ENCODE measurements at regions not wholly inside any gene's neighbourhood (a gene's known extent, or its start where the extent isn't known, plus 50 kb on each side); places are given as distances from the start of the nearest gene placed in this dataset.
"Not testable (repeated sequence)": the region's sequence is repeated elsewhere in the genome, so short reads cannot be mapped to it uniquely, and the experiment has no call there.

DNA sequence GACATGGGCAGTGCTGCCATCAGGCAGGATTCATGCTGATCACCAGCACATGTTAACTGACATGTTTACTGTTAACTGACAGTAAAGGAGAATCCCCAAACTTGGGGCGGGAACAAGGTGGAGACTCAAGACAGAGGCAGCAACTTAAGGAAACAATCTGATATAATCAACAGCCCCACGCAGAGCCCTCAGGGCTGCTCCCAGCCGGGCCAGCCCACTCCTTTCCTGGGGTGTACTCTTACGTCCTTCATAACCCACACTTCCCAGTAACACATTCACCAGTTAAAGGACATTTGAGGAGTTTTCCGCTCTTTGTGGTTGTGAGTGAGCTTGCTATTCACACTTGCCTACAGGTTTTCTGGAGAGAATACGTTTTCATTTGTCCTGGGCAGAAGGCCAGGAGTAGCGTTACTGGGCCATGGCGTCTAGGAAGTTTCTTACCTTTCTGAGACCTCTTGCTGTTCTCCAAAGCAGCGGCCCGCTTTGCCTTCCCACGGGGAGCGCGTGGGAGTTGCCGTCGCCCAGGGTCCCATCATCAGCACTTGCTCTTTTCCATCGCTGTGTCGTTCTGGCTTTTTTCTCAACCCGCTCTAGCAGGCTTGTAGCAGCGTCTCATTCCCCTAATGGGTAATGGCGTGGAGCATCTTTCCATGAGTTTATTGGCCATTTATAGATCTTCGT is 56.4 kb downstream of the FOXF2 start:
- Histone ChIP-seq H3K9me3 (ENCODE audit: control insufficient read depth, low read length) (no peaks in the 10 kb centered on the region), H3K4me3 (ENCODE audit: insufficient read depth, low read depth, low read length) (no peak overlapping the region), H3K4me1 (ENCODE audit: control insufficient read depth, insufficient read depth, low read length) (no peaks in the 10 kb centered on the region), H3K27me3 (ENCODE audit: control insufficient read depth, insufficient read depth, low read length, poor library complexity, severe bottlenecking) (no peaks in the 10 kb centered on the region), H3K27ac (ENCODE audit: insufficient read depth, low read depth, low read length, poor library complexity, severe bottlenecking) (no peak overlapping the region), H3K36me3 (ENCODE audit: control insufficient read depth, insufficient read depth, low read length) (no peaks in the 10 kb centered on the region)
- 89% methylated on average over 20 to 21 of the region's 21 CpGs for WGBS, 2 experiments

DNA sequence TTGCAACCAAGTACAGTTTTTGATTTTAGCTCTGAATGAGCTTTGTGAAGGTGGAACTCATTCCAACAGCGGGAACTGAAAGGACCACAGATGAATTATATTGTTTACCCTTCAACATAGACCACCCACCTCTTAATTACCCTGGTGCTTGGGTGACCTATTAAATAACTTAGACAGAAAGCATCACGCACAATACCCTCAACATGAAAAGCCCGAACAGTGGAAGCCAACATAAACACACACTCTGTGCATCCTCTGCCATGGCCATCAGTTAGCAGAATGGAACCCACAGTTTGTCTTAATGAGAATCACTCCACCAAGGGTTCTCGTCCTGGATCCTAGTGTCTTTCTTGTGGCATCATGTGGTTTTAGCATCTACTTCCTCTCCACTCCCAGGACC is 60.5 kb downstream of the FOXF2 start:
- no peak overlapping the region for H3K27ac ChIP-seq (ENCODE audit: insufficient read depth, low read depth, low read length, poor library complexity, severe bottlenecking)
- H3K36me3 ChIP-seq (ENCODE audit: control insufficient read depth, insufficient read depth, low read length), result no peaks in the 10 kb centered on the region
- H3K27me3 ChIP-seq (ENCODE audit: control insufficient read depth, insufficient read depth, low read length, poor library complexity, severe bottlenecking), result no peaks in the 10 kb centered on the region
- no peaks in the 10 kb centered on the region for H3K4me1 ChIP-seq (ENCODE audit: control insufficient read depth, insufficient read depth, low read length)
- no peak overlapping the region for H3K4me3 ChIP-seq (ENCODE audit: insufficient read depth, low read depth, low read length)
- 93% methylated on average over 4 of the region's 4 CpGs for WGBS, 2 experiments
- no peaks in the 10 kb centered on the region for H3K9me3 ChIP-seq (ENCODE audit: control insufficient read depth, low read length)

DNA sequence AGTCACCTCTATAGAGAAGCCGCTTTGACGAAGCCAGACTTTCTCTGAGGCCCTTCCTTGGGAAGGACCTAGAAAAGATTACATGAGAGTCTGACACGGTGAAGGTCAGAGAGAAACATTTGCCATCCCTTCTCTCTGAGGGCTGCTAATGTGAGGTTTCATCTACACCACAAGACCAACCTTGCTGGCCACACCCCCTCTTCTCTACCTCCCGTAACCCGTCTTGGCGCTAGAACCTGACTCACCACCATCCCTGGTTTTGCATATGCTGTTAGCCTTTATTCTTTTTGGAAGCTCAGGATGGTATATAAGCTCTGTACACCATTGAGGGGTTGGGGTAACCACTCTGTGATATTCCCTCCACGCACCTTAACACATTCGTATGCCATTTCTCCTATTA is 63.6 kb downstream of the FOXF2 start:
- WGBS, 2 experiments, result 93 to 94% methylated on average over 8 of the region's 8 CpGs

DNA sequence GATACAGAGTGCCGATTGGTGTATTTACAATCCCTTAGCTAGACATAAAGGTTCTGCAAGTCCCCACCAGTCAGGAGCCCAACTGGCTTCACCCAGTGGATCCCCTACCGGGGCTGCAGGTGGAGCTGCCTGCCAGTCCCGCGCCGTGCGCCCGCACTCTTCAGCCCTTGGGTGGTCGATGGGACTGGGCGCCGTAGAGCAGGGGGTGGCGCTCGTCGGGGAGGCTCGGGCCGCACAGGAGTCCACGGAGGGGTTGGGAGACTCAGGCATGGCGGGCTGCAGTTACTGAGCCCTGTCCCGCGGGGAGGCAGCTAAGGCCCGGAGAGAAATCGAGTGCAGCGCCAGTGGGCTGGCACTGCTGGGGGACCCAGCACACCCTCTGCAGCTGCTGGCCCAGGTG is 67.4 kb downstream of the FOXF2 start:
- not testable (repeated sequence) for H3K27me3 ChIP-seq (ENCODE audit: control insufficient read depth, insufficient read depth, low read length, poor library complexity, severe bottlenecking); H3K36me3 ChIP-seq (ENCODE audit: control insufficient read depth, insufficient read depth, low read length); H3K4me3 ChIP-seq (ENCODE audit: insufficient read depth, low read depth, low read length); H3K27ac ChIP-seq (ENCODE audit: insufficient read depth, low read depth, low read length, poor library complexity, severe bottlenecking); H3K4me1 ChIP-seq (ENCODE audit: control insufficient read depth, insufficient read depth, low read length); H3K9me3 ChIP-seq (ENCODE audit: control insufficient read depth, low read length)
- WGBS, 2 experiments, result 95 to 96% methylated on average over 22 of the region's 22 CpGs

More for the DNA sequence above, 63.6 kb downstream of the FOXF2 start:
- H3K36me3 ChIP-seq (ENCODE audit: control insufficient read depth, insufficient read depth, low read length), result no peaks in the 10 kb centered on the region
- no peaks in the 10 kb centered on the region for H3K4me1 ChIP-seq (ENCODE audit: control insufficient read depth, insufficient read depth, low read length)
- H3K27me3 ChIP-seq (ENCODE audit: control insufficient read depth, insufficient read depth, low read length, poor library complexity, severe bottlenecking), result no peaks in the 10 kb centered on the region
- H3K4me3 ChIP-seq (ENCODE audit: insufficient read depth, low read depth, low read length), result no peak overlapping the region
- no peaks in the 10 kb centered on the region for H3K9me3 ChIP-seq (ENCODE audit: control insufficient read depth, low read length)
- H3K27ac ChIP-seq (ENCODE audit: insufficient read depth, low read depth, low read length, poor library complexity, severe bottlenecking), result no peak overlapping the region

DNA sequence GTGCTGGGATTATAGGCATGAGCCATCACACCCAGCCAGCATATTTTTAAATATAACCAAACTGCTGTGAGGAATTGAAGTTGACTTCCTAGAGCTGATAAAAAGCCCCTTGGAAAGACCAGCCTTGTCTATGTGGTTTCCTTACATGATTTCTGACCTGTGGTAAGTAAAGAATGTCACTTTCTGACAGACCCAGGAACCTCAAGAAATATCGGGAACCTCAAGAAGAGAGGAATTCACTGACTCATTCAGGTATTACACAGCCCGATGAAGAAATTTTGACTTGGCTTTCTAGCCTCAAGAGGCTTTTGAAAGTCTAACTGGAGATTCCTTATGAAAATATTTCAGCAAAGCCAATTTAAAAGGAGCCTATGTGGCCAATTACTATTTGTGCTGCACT is 71.8 kb downstream of the FOXF2 start:
- WGBS, 2 experiments, result 97 to 100% methylated on average over 2 of the region's 2 CpGs
- no peaks in the 10 kb centered on the region for H3K27me3 ChIP-seq (ENCODE audit: control insufficient read depth, insufficient read depth, low read length, poor library complexity, severe bottlenecking)
- H3K4me1 ChIP-seq (ENCODE audit: control insufficient read depth, insufficient read depth, low read length), result no peaks in the 10 kb centered on the region

DNA sequence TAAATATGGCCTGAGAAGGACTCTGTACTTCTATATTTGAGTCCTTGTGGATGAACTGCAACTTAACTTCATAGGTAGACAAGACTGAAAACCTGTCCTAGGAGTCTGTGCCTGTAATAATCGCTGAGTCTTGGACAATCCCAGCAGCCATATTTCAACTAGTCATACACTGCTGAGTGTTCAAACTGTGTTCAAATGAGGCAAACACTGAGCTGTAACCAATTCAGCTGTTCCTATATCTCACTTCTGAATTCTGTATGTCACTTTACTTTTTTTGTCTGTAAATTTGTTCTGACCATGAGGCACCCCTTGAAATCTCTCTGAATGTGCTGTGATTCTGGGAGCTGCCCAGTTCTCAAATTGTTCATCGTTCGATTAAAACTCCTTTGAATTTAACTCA is 72.4 kb downstream of the FOXF2 start:
- Histone ChIP-seq H3K27ac (ENCODE audit: insufficient read depth, low read depth, low read length, poor library complexity, severe bottlenecking) (no peak overlapping the region), H3K4me1 (ENCODE audit: control insufficient read depth, insufficient read depth, low read length) (no peaks in the 10 kb centered on the region), H3K27me3 (ENCODE audit: control insufficient read depth, insufficient read depth, low read length, poor library complexity, severe bottlenecking) (no peaks in the 10 kb centered on the region), H3K36me3 (ENCODE audit: control insufficient read depth, insufficient read depth, low read length) (no peaks in the 10 kb centered on the region), H3K9me3 (ENCODE audit: control insufficient read depth, low read length) (no peaks in the 10 kb centered on the region), H3K4me3 (ENCODE audit: insufficient read depth, low read depth, low read length) (no peak overlapping the region)
- 95% methylated on average over 3 of the region's 3 CpGs for WGBS, 2 experiments

More for the DNA sequence above, 71.8 kb downstream of the FOXF2 start:
- no peaks in the 10 kb centered on the region for H3K9me3 ChIP-seq (ENCODE audit: control insufficient read depth, low read length)
- no peaks in the 10 kb centered on the region for H3K36me3 ChIP-seq (ENCODE audit: control insufficient read depth, insufficient read depth, low read length)
- no peak overlapping the region for H3K27ac ChIP-seq (ENCODE audit: insufficient read depth, low read depth, low read length, poor library complexity, severe bottlenecking)
- H3K4me3 ChIP-seq (ENCODE audit: insufficient read depth, low read depth, low read length), result no peak overlapping the region

DNA sequence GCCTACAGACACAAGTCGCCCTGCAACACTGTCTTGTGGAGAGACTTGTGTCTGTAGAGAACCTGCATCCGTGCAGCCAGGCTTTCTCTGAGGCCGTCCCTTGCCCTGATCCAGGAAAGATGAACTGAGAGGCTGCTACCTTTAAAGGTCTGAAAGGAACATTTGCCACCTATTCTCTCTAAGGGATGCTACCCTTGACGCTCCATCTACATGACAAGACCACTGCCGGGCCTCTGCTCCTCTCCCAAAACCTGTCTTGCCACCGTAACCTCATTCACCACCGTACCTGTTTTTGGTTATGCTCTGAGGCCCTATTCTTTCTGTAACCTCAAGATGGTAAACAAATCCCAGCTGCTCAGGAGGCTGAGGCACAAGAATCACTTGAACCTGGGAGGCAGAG is 73.9 kb downstream of the FOXF2 start:
- 67 to 70% methylated on average over 7 of the region's 7 CpGs for WGBS, 2 experiments
- Histone ChIP-seq H3K9me3 (ENCODE audit: control insufficient read depth, low read length) (no peaks in the 10 kb centered on the region), H3K4me1 (ENCODE audit: control insufficient read depth, insufficient read depth, low read length) (peaks cover 2% of the 10 kb centered on the region), H3K4me3 (ENCODE audit: insufficient read depth, low read depth, low read length) (no peak overlapping the region), H3K27ac (ENCODE audit: insufficient read depth, low read depth, low read length, poor library complexity, severe bottlenecking) (no peak overlapping the region), H3K36me3 (ENCODE audit: control insufficient read depth, insufficient read depth, low read length) (no peaks in the 10 kb centered on the region), H3K27me3 (ENCODE audit: control insufficient read depth, insufficient read depth, low read length, poor library complexity, severe bottlenecking) (no peaks in the 10 kb centered on the region)

DNA sequence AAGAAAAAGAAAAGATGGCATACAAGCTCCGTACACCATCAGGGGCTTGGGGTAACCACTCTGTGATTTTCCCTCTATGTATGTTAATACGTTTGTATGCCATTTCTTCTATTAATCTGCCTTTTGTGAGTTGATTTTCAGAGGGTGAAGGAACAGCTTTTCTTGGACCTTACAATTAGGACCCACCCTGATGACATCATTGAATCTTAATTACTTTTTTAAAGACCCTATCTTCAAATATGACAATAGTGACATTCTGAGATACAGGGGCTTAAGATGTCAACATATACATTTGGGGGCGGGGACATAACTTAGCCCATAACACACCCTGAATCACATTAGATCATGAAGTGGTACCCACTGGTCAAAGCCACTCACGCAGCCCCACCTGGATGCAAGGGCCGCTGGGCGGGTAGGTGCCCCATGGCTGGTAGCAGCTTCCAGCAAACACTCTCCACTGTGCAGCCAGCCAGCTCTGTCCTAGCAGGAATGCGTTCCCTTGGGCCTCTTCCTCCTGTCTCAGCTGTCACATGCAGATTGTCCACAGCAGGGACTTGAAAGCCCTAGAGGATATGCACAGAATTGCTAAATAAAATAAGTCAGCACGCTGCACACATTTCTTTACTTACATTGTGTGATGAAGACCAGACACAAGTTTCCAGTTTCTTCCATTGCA is 74.5 kb downstream of the FOXF2 start:
- H3K4me3 ChIP-seq (ENCODE audit: insufficient read depth, low read depth, low read length), result no peak overlapping the region
- H3K9me3 ChIP-seq (ENCODE audit: control insufficient read depth, low read length), result no peaks in the 10 kb centered on the region
- peaks cover 6% of the 10 kb centered on the region for H3K4me1 ChIP-seq (ENCODE audit: control insufficient read depth, insufficient read depth, low read length)
- 92% methylated on average over 7 to 8 of the region's 8 CpGs for WGBS, 2 experiments
- H3K27ac ChIP-seq (ENCODE audit: insufficient read depth, low read depth, low read length, poor library complexity, severe bottlenecking), result no peak overlapping the region
- H3K27me3 ChIP-seq (ENCODE audit: control insufficient read depth, insufficient read depth, low read length, poor library complexity, severe bottlenecking), result no peaks in the 10 kb centered on the region
- no peaks in the 10 kb centered on the region for H3K36me3 ChIP-seq (ENCODE audit: control insufficient read depth, insufficient read depth, low read length)

DNA sequence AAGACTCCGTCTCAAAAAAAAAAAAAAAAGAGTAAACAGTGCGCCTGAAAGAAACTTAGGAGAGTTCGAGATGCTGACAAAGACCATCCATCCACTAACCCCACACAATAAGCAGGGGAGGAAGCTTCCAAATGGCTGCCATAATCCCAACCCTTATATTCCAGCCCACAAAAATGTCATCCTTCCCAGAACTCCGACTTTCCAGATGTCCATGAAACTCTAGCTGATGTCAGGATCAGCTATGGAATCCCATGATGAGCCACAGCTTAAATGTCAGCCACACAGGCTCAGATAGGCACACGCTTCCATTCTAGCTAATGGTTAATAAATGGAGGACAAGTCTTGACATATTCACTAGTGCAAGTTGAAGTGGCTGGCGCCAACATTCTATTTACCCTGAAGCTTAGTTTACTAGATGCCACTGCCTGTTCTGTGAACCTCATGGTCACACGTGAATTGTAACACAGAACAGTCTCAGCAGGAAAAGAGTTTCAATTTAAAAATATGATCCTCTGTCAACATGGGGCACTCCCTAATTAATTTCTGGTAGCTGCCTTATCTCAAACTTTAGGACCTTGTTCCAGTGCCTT is 75.5 kb downstream of the FOXF2 start:
- Histone ChIP-seq H3K36me3 (ENCODE audit: control insufficient read depth, insufficient read depth, low read length) (no peaks in the 10 kb centered on the region), H3K4me1 (ENCODE audit: control insufficient read depth, insufficient read depth, low read length) (peaks cover 6% of the 10 kb centered on the region), H3K27ac (ENCODE audit: insufficient read depth, low read depth, low read length, poor library complexity, severe bottlenecking) (no peak overlapping the region), H3K9me3 (ENCODE audit: control insufficient read depth, low read length) (no peaks in the 10 kb centered on the region), H3K27me3 (ENCODE audit: control insufficient read depth, insufficient read depth, low read length, poor library complexity, severe bottlenecking) (no peaks in the 10 kb centered on the region), H3K4me3 (ENCODE audit: insufficient read depth, low read depth, low read length) (no peak overlapping the region)
- WGBS, 2 experiments, result 95 to 96% methylated on average over 7 of the region's 7 CpGs

DNA sequence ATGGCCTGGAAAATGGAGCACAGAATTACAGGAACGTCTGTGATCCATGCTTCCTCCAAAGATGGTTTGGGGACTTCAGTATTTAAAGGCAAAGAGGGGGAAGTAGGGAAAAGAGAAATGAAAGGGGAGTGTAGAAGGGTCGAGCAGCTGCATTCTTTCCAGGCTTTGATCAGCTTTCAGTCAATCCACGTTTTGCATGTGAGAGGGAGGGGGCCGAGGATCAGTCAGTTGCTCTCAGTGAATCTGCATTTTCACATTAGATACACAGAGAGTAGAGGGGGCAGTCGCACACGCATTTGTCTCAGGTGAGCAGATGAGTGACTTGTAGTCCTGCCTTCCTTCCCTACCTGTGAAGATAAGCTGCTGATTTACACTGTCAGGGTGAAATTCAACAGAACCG is 78.8 kb downstream of the FOXF2 start:
- no peaks in the 10 kb centered on the region for H3K36me3 ChIP-seq (ENCODE audit: control insufficient read depth, insufficient read depth, low read length)
- no peaks in the 10 kb centered on the region for H3K27me3 ChIP-seq (ENCODE audit: control insufficient read depth, insufficient read depth, low read length, poor library complexity, severe bottlenecking)
- peaks cover 6% of the 10 kb centered on the region for H3K4me1 ChIP-seq (ENCODE audit: control insufficient read depth, insufficient read depth, low read length)
- no peaks in the 10 kb centered on the region for H3K9me3 ChIP-seq (ENCODE audit: control insufficient read depth, low read length)
- H3K27ac ChIP-seq (ENCODE audit: insufficient read depth, low read depth, low read length, poor library complexity, severe bottlenecking), result peak overlapping the region; percentile 8
- peak overlapping the region; percentile 0 for H3K4me3 ChIP-seq (ENCODE audit: insufficient read depth, low read depth, low read length)
- 5 to 13% methylated on average over 7 of the region's 7 CpGs for WGBS, 2 experiments

Data from ectodermal cell (in vitro differentiated cells).